ENCODE measurements at regions not wholly inside any gene's neighbourhood (a gene's known extent, or its start where the extent isn't known, plus 50 kb on each side); places are given as distances from the start of the nearest gene placed in this dataset.

- no peaks in the 10 kb centered on the region for H4K20me1 ChIP-seq (ENCODE audit: control insufficient read depth, insufficient read depth, insufficient read length)
Observed at GRCh38 chr16:13296206-13296605, 394.8 kb downstream of the SHISA9 start.

More at GRCh38 chr16:13296206-13296605, 394.8 kb downstream of the SHISA9 start:
- TF ChIP-seq CTCF (conservative IDR thresholded peaks at IDR 0.05), result no peak
- H3K9ac ChIP-seq (ENCODE audit: extremely low read depth, insufficient read length, low read length), result no peak overlapping the region
- H3K4me1 ChIP-seq (ENCODE audit: insufficient read depth, low read length), result no peaks in the 10 kb centered on the region; the same call in 1 of the 2 replicates
- no peak overlapping the region for H4K8ac ChIP-seq (replicated peaks; ENCODE audit: insufficient read length, low read depth, low read length)
- H3K4me2 ChIP-seq (ENCODE audit: insufficient read depth, insufficient read length, low read length), result no peak overlapping the region
- no peaks in the 10 kb centered on the region for H3K9me3 Mint-ChIP-seq
- H3K36me3 Mint-ChIP-seq (ENCODE audit: insufficient read depth in 1 of 3, low read depth in 3 of 3), result no peaks in the 10 kb centered on the region
- no peaks in the 10 kb centered on the region for H3K9me3 ChIP-seq (ENCODE audit: control insufficient read depth, low read depth, low read length)
- H3K27me3 Mint-ChIP-seq (ENCODE audit: low read depth), result no peaks in the 10 kb centered on the region; the same call in 1 of the 2 replicates
- H2BK5ac ChIP-seq (ENCODE audit: insufficient read length, low read length), result no peak overlapping the region
- H2AFZ ChIP-seq (ENCODE audit: low read length), result no peak overlapping the region
- no peak overlapping the region for H2BK20ac ChIP-seq (ENCODE audit: low read depth, low read length, poor library complexity, severe bottlenecking)
- no peak overlapping the region for H2BK12ac ChIP-seq (ENCODE audit: insufficient read length, low read depth, low read length)
- H3K23ac ChIP-seq (ENCODE audit: insufficient read length, low read depth, low read length), result no peak overlapping the region
- no peak overlapping the region for H3K27ac Mint-ChIP-seq
- no peak overlapping the region for H2BK120ac ChIP-seq (ENCODE audit: low read depth, low read length, poor library complexity, severe bottlenecking)
- no peaks in the 10 kb centered on the region for H3K23me2 ChIP-seq (ENCODE audit: insufficient read length, low read depth, low read length, poor library complexity, severe bottlenecking)
- H3K18ac ChIP-seq (ENCODE audit: insufficient read length, low read depth, low read length), result no peak overlapping the region
- H3K4ac ChIP-seq (ENCODE audit: low read depth, low read length), result no peak overlapping the region
- H3T11ph ChIP-seq (ENCODE audit: low read length), result no peak overlapping the region
- DNase-seq, result no peak
- no peak overlapping the region for H2BK15ac ChIP-seq (ENCODE audit: low read depth, low read length)
- no peak overlapping the region for H4K5ac ChIP-seq (ENCODE audit: insufficient read length, low read depth, low read length)
- H3K4me3 Mint-ChIP-seq, result no peak overlapping the region
- H3K79me1 ChIP-seq (ENCODE audit: insufficient read depth, low read depth, low read length, poor library complexity, severe bottlenecking), result no peaks in the 10 kb centered on the region
- peaks cover 13 to 17% of the 10 kb centered on the region in 2 experiments for H3K4me1 Mint-ChIP-seq
- no CpG with 5 or more reads among the region's 4 CpGs for WGBS (ENCODE audit: extremely low coverage, insufficient read length, low lambda C conversion rate)
- no peak overlapping the region for H3K56ac ChIP-seq (ENCODE audit: insufficient read length, low read depth, low read length)
- H3K14ac ChIP-seq (ENCODE audit: insufficient read depth, low read length), result no peak overlapping the region
- no peaks in the 10 kb centered on the region for H3K79me2 ChIP-seq (ENCODE audit: insufficient read depth, low read length)
- no peak overlapping the region for H3K27ac ChIP-seq (ENCODE audit: insufficient read length, low read depth, low read length)
- no peak overlapping the region for H2AK5ac ChIP-seq (ENCODE audit: insufficient read length, low read length)
- no peaks in the 10 kb centered on the region for H3K27me3 ChIP-seq (ENCODE audit: insufficient read depth, low read length)
- no peak overlapping the region for H4K91ac ChIP-seq (ENCODE audit: insufficient read length, low read depth, low read length)
